Activated CD4-positive, alpha-beta T cell treated with anti-CD3 and anti-CD28 coated beads for 1 hour (primary cell): ENCODE measurements at regions not wholly inside any gene's neighbourhood (a gene's known extent, or its start where the extent isn't known, plus 50 kb on each side); places are given as distances from the start of the nearest gene placed in this dataset.

Experiments used
- DNase-seq: peaks from one replicate; pipeline ENCODE4 v3.0.0-alpha.2; 2020

- DNase-seq, result no peak
Observed at GRCh38 chr13:73997964-73998363, 136.2 kb downstream of the KLF12 start.

GRCh38 chr13:73996569-73996968 lies 137.6 kb downstream of the KLF12 start:
- DNase-seq, result no peak

- DNase-seq, result no peak
Observed at GRCh38 chr13:73995736-73996135, 138.5 kb downstream of the KLF12 start.

GRCh38 chr13:73993661-73994060 lies 140.5 kb downstream of the KLF12 start:
- DNase-seq, result no peak

GRCh38 chr13:73991884-73992283 lies 142.3 kb downstream of the KLF12 start:
- DNase-seq, result no peak

GRCh38 chr13:73991384-73991783 lies 142.8 kb downstream of the KLF12 start:
- no peak for DNase-seq

- DNase-seq, result no peak
Observed at GRCh38 chr13:73989244-73989843, 144.9 kb downstream of the KLF12 start.

GRCh38 chr13:73988461-73988860 lies 145.7 kb downstream of the KLF12 start:
- DNase-seq, result no peak

- no peak for DNase-seq
Observed at GRCh38 chr13:73987618-73988017, 146.6 kb downstream of the KLF12 start.

- DNase-seq, result no peak
Observed at GRCh38 chr13:73985783-73986182, 148.4 kb downstream of the KLF12 start.

- peak; percentile 67 for DNase-seq
Observed at GRCh38 chr13:73984949-73985691, 149.1 kb downstream of the KLF12 start.

GRCh38 chr13:73984201-73984600 lies 150.0 kb downstream of the KLF12 start:
- no peak for DNase-seq

GRCh38 chr13:73983109-73983508 lies 151.1 kb downstream of the KLF12 start:
- DNase-seq, result no peak

GRCh38 chr13:73981595-73981994 lies 152.6 kb downstream of the KLF12 start:
- no peak for DNase-seq

GRCh38 chr13:73975767-73976166 lies 158.4 kb downstream of the KLF12 start:
- DNase-seq, result no peak

GRCh38 chr13:73974051-73974450 lies 160.2 kb downstream of the KLF12 start:
- no peak for DNase-seq

GRCh38 chr13:73973156-73973555 lies 161.0 kb downstream of the KLF12 start:
- DNase-seq, result no peak

- DNase-seq, result no peak
Observed at GRCh38 chr13:73972545-73972944, 161.7 kb downstream of the KLF12 start.

- no peak for DNase-seq
Observed at GRCh38 chr13:73971481-73971880, 162.7 kb downstream of the KLF12 start.

GRCh38 chr13:73970421-73971055 lies 163.7 kb downstream of the KLF12 start:
- DNase-seq, result no peak

GRCh38 chr13:73967397-73968165 lies 166.6 kb downstream of the KLF12 start:
- no peak for DNase-seq

GRCh38 chr13:73966331-73966730 lies 167.9 kb downstream of the KLF12 start:
- no peak for DNase-seq

- no peak for DNase-seq
Observed at GRCh38 chr13:73962284-73962683, 171.9 kb downstream of the KLF12 start.

- no peak for DNase-seq
Observed at GRCh38 chr13:73961181-73961580, 173.0 kb downstream of the KLF12 start.
